HG03280 (cell line): ENCODE measurements at regions not wholly inside any gene's neighbourhood (a gene's known extent, or its start where the extent isn't known, plus 50 kb on each side); places are given as distances from the start of the nearest gene placed in this dataset.

ENCODE experiments used
- ATAC-seq: cut with Tn5 transposase; IDR thresholded peaks from one replicate; pipeline ENCODE4 v1.9.1; 2021; ENCODE audit warnings: mild to moderate bottlenecking, moderate library complexity; ENCODE audit not compliant: unreplicated experiment

GRCh38 chr7:68314208-68314607 lies 1284.1 kb upstream of the AUTS2 start:
- no peak for ATAC-seq

GRCh38 chr7:68317476-68317875 lies 1280.8 kb upstream of the AUTS2 start:
- no peak for ATAC-seq

- ATAC-seq: no peak
These were observed 1279.2 kb upstream of the AUTS2 start for GRCh38 chr7:68319061-68319460.

- no peak for ATAC-seq
These were observed 1277.1 kb upstream of the AUTS2 start for GRCh38 chr7:68321076-68321639.

- ATAC-seq: no peak
These were observed 1276.3 kb upstream of the AUTS2 start for GRCh38 chr7:68321776-68322496.

- ATAC-seq: no peak
These were observed 1273.7 kb upstream of the AUTS2 start for GRCh38 chr7:68324621-68325020.

GRCh38 chr7:68334216-68334615 lies 1264.1 kb upstream of the AUTS2 start:
- no peak for ATAC-seq

GRCh38 chr7:68334636-68335272 lies 1263.5 kb upstream of the AUTS2 start:
- no peak for ATAC-seq

- ATAC-seq: no peak
These were observed 1261.7 kb upstream of the AUTS2 start for GRCh38 chr7:68336594-68336993.

GRCh38 chr7:68348401-68348800 lies 1249.9 kb upstream of the AUTS2 start:
- no peak for ATAC-seq

GRCh38 chr7:68362745-68363518 lies 1235.3 kb upstream of the AUTS2 start:
- ATAC-seq: no peak

GRCh38 chr7:68364886-68365625 lies 1233.2 kb upstream of the AUTS2 start:
- no peak for ATAC-seq

- ATAC-seq: no peak
These were observed 1226.3 kb upstream of the AUTS2 start for GRCh38 chr7:68371985-68372384.

- no peak for ATAC-seq
These were observed 1222.1 kb upstream of the AUTS2 start for GRCh38 chr7:68376131-68376661.

- ATAC-seq: no peak
These were observed 1216.5 kb upstream of the AUTS2 start for GRCh38 chr7:68381731-68382130.

- ATAC-seq: no peak
These were observed 1213.7 kb upstream of the AUTS2 start for GRCh38 chr7:68384581-68384980.

- no peak for ATAC-seq
These were observed 1205.2 kb upstream of the AUTS2 start for GRCh38 chr7:68393051-68393450.

GRCh38 chr7:68394131-68394530 lies 1204.1 kb upstream of the AUTS2 start:
- ATAC-seq: no peak

- ATAC-seq: no peak
These were observed 1198.2 kb upstream of the AUTS2 start for GRCh38 chr7:68399991-68400590.

- no peak for ATAC-seq
These were observed 1197.5 kb upstream of the AUTS2 start for GRCh38 chr7:68400783-68401182.
